ENCODE measurements at regions not wholly inside any gene's neighbourhood (a gene's known extent, or its start where the extent isn't known, plus 50 kb on each side); places are given as distances from the start of the nearest gene placed in this dataset.

DNA sequence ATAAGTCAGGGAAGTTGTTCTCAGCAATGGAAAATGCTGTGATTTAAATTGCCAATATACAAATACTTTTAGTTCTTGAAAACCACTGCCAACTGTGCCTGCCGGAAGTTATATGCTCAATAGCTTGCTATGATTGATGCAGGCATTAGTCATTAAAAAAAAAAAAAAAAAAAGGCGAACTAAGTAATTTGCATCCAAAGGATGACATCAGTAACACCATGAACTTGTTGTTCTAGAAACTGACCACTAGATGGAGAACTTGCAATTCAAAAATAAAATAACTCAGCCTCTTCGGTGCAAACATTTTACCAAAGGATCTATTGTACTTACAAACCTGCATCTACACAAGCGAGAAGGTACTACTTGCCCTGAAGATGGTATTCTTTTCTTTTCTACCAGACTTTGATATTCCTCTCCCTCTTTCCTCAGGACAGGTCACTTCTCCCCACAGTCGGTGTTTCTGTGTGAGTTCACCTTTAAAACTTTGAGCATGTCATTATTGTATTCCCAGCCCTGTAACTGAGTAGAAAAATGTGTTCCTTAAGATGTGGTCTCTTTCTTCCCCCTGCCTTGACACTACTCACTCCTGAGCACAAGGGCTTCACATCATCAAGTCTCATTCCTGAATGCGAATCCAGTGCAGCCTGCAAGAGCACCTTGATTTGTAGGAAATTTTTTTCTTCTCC lies 115.0 kb upstream of the VEPH1 start:
- CTCF ChIA-PET (ENCODE audit: low intra/inter-chr PET ratio), result interaction anchor here (0.5 to 1.5 kb wide), 9 partner anchors 49 to 1182 kb away, joined by 3 to 7 read pairs (median 4); partner anchors contain the start of gene GFM1
- intact Hi-C loops (cut with micrococcal nuclease), result loop anchor here (1.0 to 5.0 kb wide), 5 partner anchors 244 to 1174 kb away; no protein-coding TSS in a partner anchor
- Histone ChIP-seq H3K9ac (ENCODE audit: insufficient read depth in 1 of 2, low read depth in 2 of 2, low read length in 2 of 2) (no peak overlapping the region), H3K9me1 (ENCODE audit: control insufficient read depth, insufficient read depth, low read length) (no peaks in the 10 kb centered on the region), H2AFZ (ENCODE audit: low read depth, low read length) (no peak overlapping the region), H4K20me1 (replicated peaks; ENCODE audit: control insufficient read depth, insufficient read depth, low read length) (no peaks in the 10 kb centered on the region), H3K27ac (ENCODE audit: extremely low read depth, low read depth, low read length) (no peak overlapping the region), H3K9me3 (replicated peaks; ENCODE audit: control insufficient read depth, insufficient read depth, low read depth, low read length) (no peaks in the 10 kb centered on the region), H3K4me3 (no peak overlapping the region), H3K4me1 (replicated peaks in 1 of 2; ENCODE audit: control insufficient read depth in 2 of 2, insufficient read depth in 2 of 2, low read length in 2 of 2) (no peaks in the 10 kb centered on the region), H3K36me3 (ENCODE audit: control insufficient read depth, insufficient read depth, low read length) (no peaks in the 10 kb centered on the region), H3K4me2 (ENCODE audit: insufficient read depth, low read length) (no peak overlapping the region), H3K27me3 (ENCODE audit: control insufficient read depth in 2 of 2, insufficient read depth in 2 of 2, low read length in 2 of 2) (peaks cover 0 to 6% of the 10 kb centered on the region in 2 experiments; a peak in 3 of 5 replicates), H3K79me2 (ENCODE audit: control insufficient read depth, insufficient read depth, low read length) (no peaks in the 10 kb centered on the region)
- DNase-seq (ENCODE audit: extremely low read depth in 1 of 4, low spot score in 3 of 4), result peak; percentile 57 to 70 (median 66)
- ATAC-seq, result peak; percentile 78
- POLR2A ChIA-PET, result interaction anchor here (1.0 kb wide), 1 partner anchor 11 kb away, joined by 4 read pairs; no protein-coding TSS in a partner anchor
- in situ Hi-C loops (cut with MboI), result loop anchor here (25.0 kb wide), 1 partner anchor 1169 kb away; no protein-coding TSS in a partner anchor
- BruUV-seq (replicated peaks), result no TSS peak
- 6% methylated on average over 6 of the region's 6 CpGs for WGBS (ENCODE audit: insufficient coverage, low coverage, missing lambda C conversion rate)
- FAIRE-seq, result peak; percentile 94
- TF ChIP-seq FOXA3 (CRISPR knock-in tag; conservative IDR thresholded peaks at IDR 0.05 in 1 of 2, IDR thresholded peaks at IDR 0.05 in 1 of 2), result no peak
- TF ChIP-seq, protein P1, sequence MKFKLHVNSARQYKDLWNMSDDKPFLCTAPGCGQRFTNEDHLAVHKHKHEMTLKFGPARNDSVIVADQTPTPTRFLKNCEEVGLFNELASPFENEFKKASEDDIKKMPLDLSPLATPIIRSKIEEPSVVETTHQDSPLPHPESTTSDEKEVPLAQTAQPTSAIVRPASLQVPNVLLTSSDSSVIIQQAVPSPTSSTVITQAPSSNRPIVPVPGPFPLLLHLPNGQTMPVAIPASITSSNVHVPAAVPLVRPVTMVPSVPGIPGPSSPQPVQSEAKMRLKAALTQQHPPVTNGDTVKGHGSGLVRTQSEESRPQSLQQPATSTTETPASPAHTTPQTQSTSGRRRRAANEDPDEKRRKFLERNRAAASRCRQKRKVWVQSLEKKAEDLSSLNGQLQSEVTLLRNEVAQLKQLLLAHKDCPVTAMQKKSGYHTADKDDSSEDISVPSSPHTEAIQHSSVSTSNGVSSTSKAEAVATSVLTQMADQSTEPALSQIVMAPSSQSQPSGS (CRISPR knock-in tag; IDR thresholded peaks at IDR 0.05), result 0 out of 2 replicates have a peak, but pooled peaks have one; percentile 30
- no peak for TF ChIP-seq ZNF124 (CRISPR knock-in tag; IDR thresholded peaks at IDR 0.05)
- peak; percentile 87 for TF ChIP-seq ATF7 (IDR thresholded peaks at IDR 0.05)
- TF ChIP-seq, protein P2, sequence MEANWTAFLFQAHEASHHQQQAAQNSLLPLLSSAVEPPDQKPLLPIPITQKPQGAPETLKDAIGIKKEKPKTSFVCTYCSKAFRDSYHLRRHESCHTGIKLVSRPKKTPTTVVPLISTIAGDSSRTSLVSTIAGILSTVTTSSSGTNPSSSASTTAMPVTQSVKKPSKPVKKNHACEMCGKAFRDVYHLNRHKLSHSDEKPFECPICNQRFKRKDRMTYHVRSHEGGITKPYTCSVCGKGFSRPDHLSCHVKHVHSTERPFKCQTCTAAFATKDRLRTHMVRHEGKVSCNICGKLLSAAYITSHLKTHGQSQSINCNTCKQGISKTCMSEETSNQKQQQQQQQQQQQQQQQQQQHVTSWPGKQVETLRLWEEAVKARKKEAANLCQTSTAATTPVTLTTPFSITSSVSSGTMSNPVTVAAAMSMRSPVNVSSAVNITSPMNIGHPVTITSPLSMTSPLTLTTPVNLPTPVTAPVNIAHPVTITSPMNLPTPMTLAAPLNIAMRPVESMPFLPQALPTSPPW (CRISPR knock-in tag; IDR thresholded peaks at IDR 0.05), result no peak
- TF ChIP-seq, protein P3, sequence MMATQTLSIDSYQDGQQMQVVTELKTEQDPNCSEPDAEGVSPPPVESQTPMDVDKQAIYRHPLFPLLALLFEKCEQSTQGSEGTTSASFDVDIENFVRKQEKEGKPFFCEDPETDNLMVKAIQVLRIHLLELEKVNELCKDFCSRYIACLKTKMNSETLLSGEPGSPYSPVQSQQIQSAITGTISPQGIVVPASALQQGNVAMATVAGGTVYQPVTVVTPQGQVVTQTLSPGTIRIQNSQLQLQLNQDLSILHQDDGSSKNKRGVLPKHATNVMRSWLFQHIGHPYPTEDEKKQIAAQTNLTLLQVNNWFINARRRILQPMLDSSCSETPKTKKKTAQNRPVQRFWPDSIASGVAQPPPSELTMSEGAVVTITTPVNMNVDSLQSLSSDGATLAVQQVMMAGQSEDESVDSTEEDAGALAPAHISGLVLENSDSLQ (IDR thresholded peaks at IDR 0.05), result peak; percentile 80
- TF ChIP-seq, protein P4, sequence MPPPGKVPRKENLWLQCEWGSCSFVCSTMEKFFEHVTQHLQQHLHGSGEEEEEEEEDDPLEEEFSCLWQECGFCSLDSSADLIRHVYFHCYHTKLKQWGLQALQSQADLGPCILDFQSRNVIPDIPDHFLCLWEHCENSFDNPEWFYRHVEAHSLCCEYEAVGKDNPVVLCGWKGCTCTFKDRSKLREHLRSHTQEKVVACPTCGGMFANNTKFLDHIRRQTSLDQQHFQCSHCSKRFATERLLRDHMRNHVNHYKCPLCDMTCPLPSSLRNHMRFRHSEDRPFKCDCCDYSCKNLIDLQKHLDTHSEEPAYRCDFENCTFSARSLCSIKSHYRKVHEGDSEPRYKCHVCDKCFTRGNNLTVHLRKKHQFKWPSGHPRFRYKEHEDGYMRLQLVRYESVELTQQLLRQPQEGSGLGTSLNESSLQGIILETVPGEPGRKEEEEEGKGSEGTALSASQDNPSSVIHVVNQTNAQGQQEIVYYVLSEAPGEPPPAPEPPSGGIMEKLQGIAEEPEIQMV (tag; conservative IDR thresholded peaks at IDR 0.05; ENCODE audit: low read depth), result no peak
- no peak for TF ChIP-seq NRF1 (conservative IDR thresholded peaks at IDR 0.05 in 1 of 2, IDR thresholded peaks at IDR 0.05 in 1 of 2)
- peak; percentile 98 for TF ChIP-seq ZNF384 (IDR thresholded peaks at IDR 0.05; ENCODE audit: low read depth, low read length)
- peak; percentile 35; the same call in 1 of the 2 replicates for TF ChIP-seq GABPA (tag; conservative IDR thresholded peaks at IDR 0.05; ENCODE audit: low read depth)
- TF ChIP-seq PHB2 (IDR thresholded peaks at IDR 0.05; ENCODE audit: low read depth), result no peak
- 0 out of 2 replicates have a peak, but pooled peaks have one; percentile 33 for TF ChIP-seq ETV1 (tag; conservative IDR thresholded peaks at IDR 0.05; ENCODE audit: low read depth)
- TF ChIP-seq EP400 (IDR thresholded peaks at IDR 0.05), result no peak
